SU-DHL-6 (cell line): ENCODE measurements at regions not wholly inside any gene's neighbourhood (a gene's known extent, or its start where the extent isn't known, plus 50 kb on each side); places are given as distances from the start of the nearest gene placed in this dataset.

Experiments
- CTCF ChIP-seq: fragments of 200-600 bp; sonication (generic); IDR thresholded peaks from one replicate; pipeline ENCODE4 v1.5.1; 2017; ENCODE audit warnings: antibody characterized with exemption, mild to moderate bottlenecking, low read length, moderate library complexity; ENCODE audit not compliant: insufficient read depth, poor library complexity, severe bottlenecking
- EZH2phosphoT487 ChIP-seq: fragments of 200-600 bp; sonication (generic), shearing (Covaris generic); conservative IDR thresholded peaks from 2 replicates; pipeline ENCODE4 v1.6.1; 2018; ENCODE audit warnings: mild to moderate bottlenecking, antibody characterized with exemption, low read length, moderate library complexity, mixed read lengths

GRCh38 chr16:55257966-55258613, 65.9 kb upstream of the IRX6 start:
- TF ChIP-seq CTCF = no peak
- no peak for TF ChIP-seq EZH2phosphoT487
